OCI-LY1 (cell line): ENCODE measurements at regions not wholly inside any gene's neighbourhood (a gene's known extent, or its start where the extent isn't known, plus 50 kb on each side); places are given as distances from the start of the nearest gene placed in this dataset.

Experiments used
- H2AFZ ChIP-seq: fragments of 200-600 bp; sonication (generic), shearing (Covaris generic); 2 replicates; pipeline ENCODE4 v1.6.0; 2014; ENCODE audit warnings: antibody characterized with exemption, mild to moderate bottlenecking, low read length
- H3F3A ChIP-seq: fragments of 200-600 bp; sonication (generic), shearing (Covaris generic); 2 replicates; pipeline ENCODE4 v1.6.0; 2014; ENCODE audit warnings: mild to moderate bottlenecking, antibody characterized with exemption, low read length, moderate library complexity; ENCODE audit not compliant: insufficient read depth
- H3K27ac ChIP-seq: fragments of 200-600 bp; sonication (generic); 2 replicates; pipeline ENCODE4 v1.5.1; 2014; ENCODE audit warnings: low read length, mixed run types, mild to moderate bottlenecking, low read depth; ENCODE audit not compliant: poor library complexity, severe bottlenecking
- H3K27me3 ChIP-seq: fragments of 200-600 bp; sonication (generic); 2 replicates; pipeline ENCODE4 v1.6.0; 2014; ENCODE audit warnings: antibody characterized with exemption, mild to moderate bottlenecking, low read length, moderate library complexity; ENCODE audit not compliant: insufficient read depth
- H3K36me3 ChIP-seq: fragments of 200-600 bp; sonication (generic); 2 replicates; pipeline ENCODE4 v1.6.1; 2014; ENCODE audit warnings: mild to moderate bottlenecking, antibody characterized with exemption, low read length, moderate library complexity, mixed read lengths; ENCODE audit not compliant: insufficient read depth
- H3K4me1 ChIP-seq: fragments of 200-600 bp; sonication (generic); 2 replicates; pipeline ENCODE4 v1.5.1; 2014; ENCODE audit warnings: mild to moderate bottlenecking, low read length, moderate library complexity; ENCODE audit not compliant: insufficient read depth, severe bottlenecking
- H3K4me2 ChIP-seq: fragments of 200-600 bp; sonication (generic), shearing (Covaris generic); 2 replicates; pipeline ENCODE4 v1.6.1; 2014; ENCODE audit warnings: low read length
- H3K4me3 ChIP-seq: fragments of 200-600 bp; sonication (generic); 2 replicates; pipeline ENCODE4 v1.5.1; 2014; ENCODE audit warnings: low read length, low read depth, mild to moderate bottlenecking, mixed read lengths; ENCODE audit not compliant: poor library complexity, severe bottlenecking
- H3K79me2 ChIP-seq: fragments of 200-600 bp; shearing (Covaris generic); 2 replicates; pipeline ENCODE4 v1.6.1; 2016; ENCODE audit warnings: mixed run types, low read length, mixed read lengths; ENCODE audit not compliant: insufficient read depth
- H3K9ac ChIP-seq: fragments of 200-600 bp; sonication (generic), shearing (Covaris generic); 2 replicates; pipeline ENCODE4 v1.6.1; 2014; ENCODE audit warnings: mild to moderate bottlenecking, low read length, mixed read lengths
- H3K9me2 ChIP-seq: fragments of 200-600 bp; sonication (generic), shearing (Covaris generic); 2 replicates; pipeline ENCODE4 v1.6.1; 2014; ENCODE audit warnings: low read depth, mild to moderate bottlenecking, low read length, mixed read lengths
- H3K9me3 ChIP-seq: fragments of 200-600 bp; shearing (Covaris generic); 2 replicates; pipeline ENCODE4 v1.6.1; 2014; ENCODE audit warnings: low read length, mixed read lengths
- H4K20me1 ChIP-seq: fragments of 200-600 bp; sonication (generic), shearing (Covaris generic); 2 replicates; pipeline ENCODE4 v1.6.0; 2016; ENCODE audit warnings: mild to moderate bottlenecking, low read length; ENCODE audit not compliant: insufficient read depth
- EZH2 ChIP-seq: fragments of 200-600 bp; sonication (generic), shearing (Covaris generic); IDR thresholded peaks from 2 replicates; pipeline ENCODE4 v1.8.0; 2017; ENCODE audit warnings: borderline replicate concordance, mixed run types, mild to moderate bottlenecking, antibody characterized with exemption, low read length, moderate library complexity, mixed read lengths
- TF ChIP-seq, protein P1 (sequence below): fragments of 200-600 bp; sonication (generic), shearing (Covaris generic); IDR thresholded peaks from 2 replicates; pipeline ENCODE4 v1.5.1; 2017; ENCODE audit warnings: mild to moderate bottlenecking, antibody characterized with exemption, low read length, moderate library complexity, mixed read lengths

DNA sequence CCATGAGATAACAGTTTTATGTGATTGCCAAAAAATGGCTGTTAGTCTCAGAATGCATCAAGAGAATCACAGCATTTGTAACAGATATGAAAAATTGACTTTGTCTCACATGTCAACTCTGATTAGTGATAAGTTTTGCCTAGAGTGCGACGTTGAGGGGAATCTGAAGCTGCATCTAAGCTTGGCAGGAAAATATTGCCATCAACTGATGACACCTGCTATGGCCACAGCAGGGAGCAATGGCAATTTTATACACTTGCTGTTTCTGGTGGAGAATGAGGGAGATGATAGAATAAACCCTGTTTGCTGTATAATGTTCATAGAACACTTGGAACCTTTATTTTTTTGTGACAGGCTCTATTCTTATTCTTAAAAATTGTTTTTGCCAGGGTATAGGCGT, 205.4 kb upstream of the GNPDA2 start:
- Histone ChIP-seq H2AFZ (no peak overlapping the region), H3K4me1 (no peaks in the 10 kb centered on the region), H3K36me3 (no peaks in the 10 kb centered on the region), H4K20me1 (no peaks in the 10 kb centered on the region), H3K9ac (no peak overlapping the region), H3K4me2 (no peak overlapping the region), H3K27me3 (no peaks in the 10 kb centered on the region), H3K9me3 (no peaks in the 10 kb centered on the region), H3K9me2 (no peaks in the 10 kb centered on the region), H3K79me2 (no peaks in the 10 kb centered on the region), H3F3A (no peaks in the 10 kb centered on the region), H3K4me3 (no peak overlapping the region), H3K27ac (no peak overlapping the region)
- no peak for TF ChIP-seq EZH2
- TF ChIP-seq, protein P1, sequence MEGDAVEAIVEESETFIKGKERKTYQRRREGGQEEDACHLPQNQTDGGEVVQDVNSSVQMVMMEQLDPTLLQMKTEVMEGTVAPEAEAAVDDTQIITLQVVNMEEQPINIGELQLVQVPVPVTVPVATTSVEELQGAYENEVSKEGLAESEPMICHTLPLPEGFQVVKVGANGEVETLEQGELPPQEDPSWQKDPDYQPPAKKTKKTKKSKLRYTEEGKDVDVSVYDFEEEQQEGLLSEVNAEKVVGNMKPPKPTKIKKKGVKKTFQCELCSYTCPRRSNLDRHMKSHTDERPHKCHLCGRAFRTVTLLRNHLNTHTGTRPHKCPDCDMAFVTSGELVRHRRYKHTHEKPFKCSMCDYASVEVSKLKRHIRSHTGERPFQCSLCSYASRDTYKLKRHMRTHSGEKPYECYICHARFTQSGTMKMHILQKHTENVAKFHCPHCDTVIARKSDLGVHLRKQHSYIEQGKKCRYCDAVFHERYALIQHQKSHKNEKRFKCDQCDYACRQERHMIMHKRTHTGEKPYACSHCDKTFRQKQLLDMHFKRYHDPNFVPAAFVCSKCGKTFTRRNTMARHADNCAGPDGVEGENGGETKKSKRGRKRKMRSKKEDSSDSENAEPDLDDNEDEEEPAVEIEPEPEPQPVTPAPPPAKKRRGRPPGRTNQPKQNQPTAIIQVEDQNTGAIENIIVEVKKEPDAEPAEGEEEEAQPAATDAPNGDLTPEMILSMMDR = no peak

DNA sequence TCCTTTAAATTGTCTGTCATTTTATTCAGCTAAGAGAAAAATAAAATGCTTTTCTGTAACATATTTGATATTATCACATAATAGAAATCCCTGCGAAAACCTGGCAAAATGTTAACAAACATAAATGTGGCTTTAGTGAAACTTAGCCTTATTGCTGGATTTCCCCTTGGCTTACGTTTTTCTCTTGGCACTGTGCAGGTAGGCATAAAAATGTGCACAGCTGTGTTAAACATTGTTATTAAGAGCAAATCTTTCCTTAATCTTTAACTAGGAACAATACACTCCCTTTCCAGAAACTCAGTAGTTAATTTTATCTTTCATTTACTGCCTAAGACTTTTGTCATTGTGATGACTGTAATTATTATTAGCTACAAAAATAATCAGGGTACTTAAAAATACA, 202.4 kb upstream of the GNPDA2 start:
- Histone ChIP-seq H3K9ac (no peak overlapping the region), H3K4me3 (no peak overlapping the region), H3K27me3 (no peaks in the 10 kb centered on the region), H3K4me1 (no peaks in the 10 kb centered on the region), H3K4me2 (no peak overlapping the region), H3F3A (no peaks in the 10 kb centered on the region), H2AFZ (no peak overlapping the region), H3K9me2 (no peaks in the 10 kb centered on the region), H3K36me3 (no peaks in the 10 kb centered on the region), H3K9me3 (no peaks in the 10 kb centered on the region), H4K20me1 (no peaks in the 10 kb centered on the region), H3K27ac (no peak overlapping the region), H3K79me2 (no peaks in the 10 kb centered on the region)
- no peak for TF ChIP-seq EZH2
- TF ChIP-seq, protein P1 = no peak

DNA sequence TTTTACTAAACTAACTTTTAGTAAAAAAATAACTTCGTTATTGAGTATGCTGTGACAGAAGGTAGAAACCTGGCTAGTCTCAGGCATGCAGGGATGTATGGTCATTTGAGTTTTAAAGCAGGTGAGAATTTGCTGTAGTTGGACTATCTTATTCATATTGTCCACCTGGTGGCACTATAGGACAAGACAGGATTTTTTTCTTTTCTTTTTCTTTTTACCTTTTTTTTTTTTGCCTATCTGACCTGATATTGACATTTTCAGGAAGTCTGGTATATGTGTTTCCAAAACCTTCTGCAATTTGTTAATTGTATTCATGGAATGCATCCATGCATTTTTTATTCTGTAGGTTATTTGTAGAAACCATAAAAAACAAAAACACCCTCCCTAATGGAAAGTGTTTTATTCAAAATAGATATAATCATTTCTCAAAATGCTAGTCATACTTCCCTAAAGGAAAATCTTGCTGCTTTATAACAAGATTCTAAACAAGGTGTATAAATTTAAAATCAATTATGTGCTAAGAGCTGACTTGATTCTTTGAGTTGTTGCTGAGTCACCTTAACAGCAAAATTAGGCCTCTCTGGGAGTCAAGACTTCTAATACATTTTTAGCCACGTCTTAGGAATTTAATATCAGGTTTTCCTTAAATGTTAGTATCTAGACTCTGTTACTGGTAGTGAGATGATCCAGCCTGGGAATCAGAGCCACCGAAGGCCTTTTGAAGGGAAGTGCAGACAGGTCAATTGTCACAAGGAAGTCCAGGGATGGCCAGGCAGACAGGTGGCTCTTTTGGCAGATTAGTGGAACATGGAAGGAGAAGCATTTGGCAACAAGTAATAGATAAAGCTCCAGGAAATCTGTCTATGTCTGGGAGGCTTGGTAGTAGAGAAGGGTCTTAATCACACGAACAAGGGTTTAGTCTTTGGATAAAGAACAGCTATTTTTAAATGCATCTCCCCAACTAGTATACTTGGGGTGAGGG, 201.3 kb upstream of the GNPDA2 start:
- TF ChIP-seq, protein P1 = peak; percentile 44; the same call in 1 of the 2 replicates
- TF ChIP-seq EZH2 = no peak
- Histone ChIP-seq H3K4me3 (no peak overlapping the region), H3K4me1 (no peaks in the 10 kb centered on the region), H3K9me2 (no peaks in the 10 kb centered on the region), H3K36me3 (no peaks in the 10 kb centered on the region), H4K20me1 (no peaks in the 10 kb centered on the region), H2AFZ (no peak overlapping the region), H3K9ac (no peak overlapping the region), H3K9me3 (no peaks in the 10 kb centered on the region), H3K4me2 (no peak overlapping the region), H3K27ac (no peak overlapping the region), H3K79me2 (no peaks in the 10 kb centered on the region), H3K27me3 (no peaks in the 10 kb centered on the region), H3F3A (no peaks in the 10 kb centered on the region)
